ENCODE measurements at regions not wholly inside any gene's neighbourhood (a gene's known extent, or its start where the extent isn't known, plus 50 kb on each side); places are given as distances from the start of the nearest gene placed in this dataset.
"Not testable (repeated sequence)": the region's sequence is repeated elsewhere in the genome, so short reads cannot be mapped to it uniquely, and the experiment has no call there.

DNA sequence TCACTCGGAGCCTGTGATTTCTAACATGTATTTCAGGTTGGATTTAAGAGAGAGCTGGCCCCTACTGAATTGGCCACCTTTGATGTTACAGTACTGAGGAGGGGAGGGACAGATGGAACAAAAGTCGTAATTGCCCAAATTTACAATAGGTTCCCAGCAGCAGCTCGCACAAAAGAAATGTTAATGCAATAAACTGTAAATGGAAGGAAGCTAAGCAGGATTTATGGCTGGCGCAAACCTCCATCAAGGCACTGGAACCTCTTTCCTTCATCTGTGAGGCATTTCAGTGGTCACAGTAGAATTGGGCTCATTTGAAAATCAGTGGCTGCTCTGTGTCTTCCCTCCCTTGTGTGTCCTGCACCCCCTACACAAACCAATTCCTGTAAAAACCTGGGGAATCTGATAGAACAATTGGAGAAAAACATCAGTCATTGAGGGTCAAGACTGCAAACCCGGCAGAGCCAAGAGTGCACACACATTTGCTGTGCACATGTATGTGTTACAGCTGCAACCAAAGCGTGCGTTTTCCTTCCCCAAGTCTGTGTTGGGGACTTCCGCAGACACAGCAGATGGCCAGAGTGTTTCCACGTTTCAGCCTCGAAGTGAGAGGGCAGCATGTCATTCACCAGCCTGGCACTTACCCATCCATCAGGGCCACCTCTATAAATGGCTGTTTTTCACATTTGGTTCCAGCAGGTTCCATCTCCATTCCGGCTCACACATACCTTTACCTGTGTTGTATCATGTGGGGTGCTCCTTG lies 192.8 kb downstream of the TM9SF2 start:
- DNase-seq: peak; percentile 43

DNA sequence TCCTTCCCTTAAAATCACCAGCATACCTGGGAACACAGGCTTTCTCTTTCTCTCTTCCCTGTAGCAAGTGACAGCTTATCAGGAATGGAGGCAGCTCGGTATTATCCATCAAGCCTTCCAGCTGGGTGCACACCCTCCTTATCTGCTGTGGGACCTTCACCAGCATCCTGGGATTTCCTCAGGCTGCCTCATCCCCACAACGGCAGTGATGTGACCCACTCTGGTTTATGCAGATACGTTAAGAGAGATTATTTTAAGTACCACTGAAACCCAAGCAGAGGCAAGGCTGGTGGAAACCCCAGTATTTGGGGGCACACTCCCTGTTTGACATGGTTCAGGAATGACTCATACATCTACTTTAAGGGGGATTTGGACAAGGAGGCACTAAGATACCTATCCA lies 192.1 kb downstream of the TM9SF2 start:
- no peak for DNase-seq

DNA sequence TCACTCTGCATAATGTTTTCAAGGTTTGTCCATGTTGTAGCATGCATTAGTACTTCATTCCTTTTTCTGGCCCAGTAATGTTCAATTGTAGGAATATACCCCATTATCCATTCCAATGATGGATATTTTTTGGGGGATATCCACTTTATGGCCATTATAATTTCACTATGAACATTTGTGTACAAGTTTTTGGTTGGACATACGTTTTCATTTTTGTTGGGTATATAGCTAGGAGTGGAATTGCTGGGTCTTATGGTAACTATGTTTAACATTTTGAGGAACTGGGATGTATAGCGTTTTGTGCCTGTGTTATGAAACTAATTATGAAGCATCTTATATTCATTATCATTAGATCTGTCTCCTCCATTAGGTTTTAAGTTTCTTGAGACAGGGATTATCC lies 191.6 kb downstream of the TM9SF2 start:
- no peak for DNase-seq

DNA sequence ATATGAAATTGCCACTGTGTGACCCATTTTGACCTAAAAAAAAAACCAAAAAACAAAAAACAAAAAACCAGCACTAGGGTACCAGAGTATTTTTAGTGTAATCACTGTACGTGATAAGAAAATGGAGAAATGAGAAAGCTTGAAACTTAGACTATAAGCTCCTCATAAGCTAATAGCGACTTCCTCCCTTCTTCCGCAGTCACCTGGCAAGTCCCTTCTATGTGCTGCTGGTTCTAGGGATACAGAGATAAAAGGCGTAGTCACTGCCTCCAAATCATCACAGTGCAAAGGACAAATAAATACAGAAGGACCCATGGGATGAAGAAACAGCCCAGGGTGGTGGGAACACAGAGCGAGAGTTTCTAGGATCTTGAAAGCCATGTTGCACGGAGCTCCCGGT lies 190.3 kb downstream of the TM9SF2 start:
- no peak for DNase-seq

DNA sequence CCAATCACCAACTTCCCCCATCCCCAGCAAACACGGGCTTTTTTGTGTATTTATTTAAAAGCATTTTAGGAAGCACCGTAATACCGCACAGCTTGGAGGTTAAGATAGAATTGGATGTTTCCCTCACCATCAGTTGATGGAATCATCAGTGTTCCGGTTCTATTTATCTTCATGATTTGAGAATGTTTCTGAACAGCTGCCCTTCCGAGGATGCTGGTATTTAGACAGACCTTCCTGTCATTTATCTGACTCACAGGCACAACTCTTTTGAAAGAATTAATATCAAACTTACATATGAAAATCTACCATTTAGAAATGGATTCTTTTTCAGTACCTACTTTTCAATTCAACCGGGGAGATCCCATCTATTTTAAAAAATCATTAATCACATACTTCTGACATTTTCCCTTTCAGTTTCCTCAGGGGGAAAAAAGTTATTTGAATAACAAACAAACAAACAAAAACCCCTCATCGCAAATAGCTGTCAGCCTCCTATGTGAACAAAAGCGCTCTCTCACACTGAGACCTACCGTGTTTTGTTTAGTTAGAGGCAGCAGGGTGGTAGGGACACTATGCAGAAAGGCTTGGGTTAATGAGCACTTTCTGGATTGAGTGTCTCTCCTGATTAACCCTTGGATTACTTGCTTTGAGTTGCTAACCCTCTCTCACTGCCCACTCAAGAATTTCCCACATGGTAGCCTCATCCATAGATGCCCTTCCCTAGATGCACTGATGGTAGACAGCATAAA lies 189.3 kb downstream of the TM9SF2 start:
- DNase-seq: no peak

DNA sequence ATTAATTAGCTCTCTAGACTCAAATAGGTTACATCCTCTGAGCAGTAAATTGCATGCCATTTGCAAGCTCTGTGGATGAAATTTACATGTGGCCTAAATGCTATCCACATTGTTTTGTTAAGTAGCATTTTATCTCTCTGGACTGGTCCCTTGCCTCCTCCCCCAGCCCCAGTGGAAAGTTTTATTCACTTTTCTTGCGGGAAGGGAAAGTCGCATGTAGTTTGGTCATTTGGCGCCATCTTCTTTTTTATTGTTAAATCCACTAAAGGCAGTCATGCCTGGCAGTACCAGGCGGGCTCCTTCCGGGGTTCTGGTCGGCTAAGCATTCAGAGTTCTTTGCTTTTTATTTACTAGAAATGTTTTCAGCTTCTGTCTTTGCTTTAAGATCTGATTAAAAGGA lies 188.7 kb downstream of the TM9SF2 start:
- DNase-seq: no peak

DNA sequence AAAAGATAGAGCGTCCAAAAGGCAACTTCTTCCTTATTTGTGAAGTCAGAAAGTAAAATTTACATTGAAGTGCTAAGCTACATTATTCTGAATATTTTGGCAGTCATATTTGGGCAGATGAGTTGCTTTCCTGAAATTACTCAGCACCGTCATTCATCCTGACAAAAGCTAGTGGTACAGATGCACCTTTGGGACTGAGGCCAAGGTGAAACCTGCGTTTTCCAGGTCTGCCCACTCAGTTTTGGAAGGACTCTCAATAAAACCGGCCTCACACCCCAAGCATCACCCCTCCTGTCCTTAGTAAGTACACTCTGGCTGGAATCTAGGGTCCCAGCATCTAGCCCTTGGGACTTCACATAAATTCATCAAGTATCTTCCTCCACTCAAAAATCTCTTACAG lies 187.5 kb downstream of the TM9SF2 start:
- peak; percentile 47 for DNase-seq

DNA sequence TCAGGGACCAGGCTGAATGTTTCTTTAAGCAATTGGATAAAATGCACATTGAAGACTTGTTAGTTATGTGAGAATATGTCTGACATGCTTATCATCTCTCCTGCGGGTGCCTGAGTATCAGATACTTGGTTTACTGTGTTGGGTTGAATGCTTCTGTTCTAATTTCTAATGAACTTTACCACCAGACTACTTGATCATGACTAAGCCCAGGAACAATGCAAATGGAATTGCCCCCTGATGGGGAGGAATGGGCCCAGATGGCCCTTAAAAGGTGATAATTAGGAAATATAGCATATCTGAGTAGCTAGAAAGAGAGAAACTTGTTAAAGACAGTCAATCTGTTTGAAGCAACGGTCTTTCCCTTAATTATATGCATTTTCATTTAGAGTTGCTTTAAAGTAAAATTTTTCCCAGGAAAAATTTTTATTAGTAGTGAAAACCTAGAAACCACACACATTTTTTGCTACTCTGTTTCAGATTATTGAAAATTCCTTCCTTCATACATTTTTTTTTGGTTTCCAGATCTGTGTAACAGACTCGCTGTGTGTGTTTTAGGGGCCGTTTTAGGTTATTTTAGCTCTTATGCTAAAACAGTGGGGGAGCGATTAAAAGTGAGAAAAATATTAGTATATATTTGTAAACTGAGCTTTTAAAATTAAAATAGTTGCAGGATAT lies 186.6 kb downstream of the TM9SF2 start:
- no peak for DNase-seq

DNA sequence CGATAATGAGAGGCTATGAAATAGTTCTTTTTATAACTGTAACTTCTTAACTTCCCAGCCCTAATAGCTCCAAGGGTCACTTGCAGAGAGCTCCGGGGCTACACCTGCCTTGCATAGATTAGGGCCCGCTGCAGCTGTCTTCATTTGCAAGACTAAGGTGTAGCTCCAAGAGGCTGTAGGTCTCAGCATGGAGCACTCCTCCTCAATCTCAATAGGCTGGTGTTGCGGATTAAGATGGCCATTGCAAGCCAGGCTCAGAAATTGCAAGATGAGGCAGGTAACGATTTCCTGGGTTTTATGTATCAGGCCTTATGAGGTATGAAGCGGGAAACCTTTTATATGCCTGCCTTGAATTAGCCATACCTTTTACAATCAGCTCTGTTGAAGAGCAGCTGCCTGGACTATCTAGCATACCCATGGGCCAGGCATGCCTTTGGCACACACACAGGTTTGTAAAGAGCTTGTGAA lies 185.7 kb downstream of the TM9SF2 start:
- DNase-seq: no peak

DNA sequence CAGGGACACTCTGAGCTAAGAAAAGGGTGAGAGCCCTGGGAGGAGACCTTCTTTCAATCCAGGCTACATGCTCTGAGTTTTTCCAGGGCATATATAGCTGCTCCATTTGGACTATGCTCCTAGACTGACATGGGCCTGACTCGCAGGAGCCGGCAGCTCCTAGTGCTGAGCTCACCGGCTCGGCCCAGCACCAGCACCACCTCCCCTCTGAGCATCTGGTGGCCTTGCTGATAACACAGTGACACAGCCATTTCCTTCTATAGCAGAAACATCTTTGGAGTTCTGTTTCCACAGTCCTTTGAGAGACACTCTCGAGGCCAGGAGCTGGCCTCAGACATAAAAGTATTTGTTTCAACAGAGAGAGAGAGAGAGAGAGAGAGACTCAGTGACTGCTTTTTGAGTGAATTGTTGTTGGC lies 184.9 kb downstream of the TM9SF2 start:
- peak; percentile 35 for DNase-seq

DNA sequence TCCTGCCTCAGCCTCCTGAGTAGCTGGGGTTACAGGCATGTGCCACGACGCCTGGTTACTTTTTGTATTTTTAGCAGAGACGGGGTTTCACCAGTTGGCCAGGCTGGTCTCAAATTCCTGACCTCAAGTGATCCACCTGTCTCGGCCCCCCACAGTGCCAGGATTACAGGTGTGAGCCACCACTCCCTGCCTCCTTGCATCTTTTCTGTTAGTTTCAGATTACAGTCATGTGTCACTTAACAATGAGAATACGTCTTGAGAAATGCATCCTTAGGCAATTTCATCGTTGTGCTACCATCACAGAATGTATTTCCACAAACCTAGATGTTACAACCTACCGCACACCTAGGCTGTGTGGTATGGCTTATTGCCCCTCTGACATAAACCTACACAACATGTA lies 180.4 kb downstream of the TM9SF2 start:
- no peak for DNase-seq

DNA sequence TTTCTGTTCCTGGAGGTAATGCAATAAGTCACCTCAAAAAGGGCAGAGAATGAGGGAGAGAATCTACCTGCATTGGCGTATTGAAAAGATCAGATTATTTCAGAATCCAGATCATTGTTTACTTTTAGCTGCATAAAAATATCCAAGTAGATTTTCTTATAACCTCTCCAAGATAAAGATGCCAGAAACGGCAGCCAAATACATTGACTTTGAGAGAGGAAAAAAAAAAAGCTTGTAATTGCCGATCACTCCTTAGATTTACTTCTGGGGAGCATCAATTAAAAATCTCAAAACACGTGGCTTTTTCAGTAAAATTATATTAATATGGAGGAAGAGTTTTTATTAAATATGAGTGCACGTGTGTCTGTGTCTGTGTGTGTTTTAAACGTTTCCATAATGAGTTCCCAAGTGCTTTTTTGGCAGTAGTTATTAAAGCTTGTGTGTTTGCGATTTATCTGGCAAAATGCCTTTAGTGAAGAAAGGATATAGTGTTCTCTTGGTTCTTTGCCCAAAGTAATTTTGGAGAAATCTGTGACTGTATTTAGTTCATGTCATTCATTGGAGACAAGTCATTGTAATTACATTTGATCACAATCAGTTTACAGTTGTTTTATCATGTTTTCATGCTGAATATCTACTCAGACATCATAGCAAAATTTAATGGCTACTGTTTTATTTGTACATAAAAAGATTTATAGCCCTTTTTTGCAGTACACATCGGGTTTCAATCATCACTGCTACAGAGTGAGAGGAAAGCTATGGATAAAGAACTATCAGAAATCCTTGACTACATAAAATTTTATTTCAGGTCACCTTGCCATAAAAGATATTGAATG lies 176.1 kb downstream of the TM9SF2 start:
- DNase-seq: peak; percentile 94

DNA sequence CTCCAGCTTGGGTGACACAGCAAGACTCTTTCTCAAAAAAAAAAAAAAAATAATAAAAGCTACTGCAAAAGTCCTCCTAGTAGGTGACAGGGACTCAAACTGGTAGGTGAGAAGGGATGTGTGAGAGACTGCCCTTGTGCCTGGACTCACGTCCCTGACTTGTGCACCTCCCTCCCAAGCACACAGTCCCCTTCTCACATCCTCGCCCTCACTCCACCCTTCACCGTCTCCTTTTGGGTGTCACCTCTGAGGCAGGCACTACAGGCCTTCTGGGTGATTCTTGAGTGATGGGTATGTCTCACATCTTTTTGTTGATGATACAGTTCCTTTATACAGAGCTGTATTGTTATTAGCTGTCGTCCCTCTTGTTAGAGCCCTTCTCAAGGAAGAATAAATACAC lies 170.5 kb downstream of the TM9SF2 start:
- no peak for DNase-seq

DNA sequence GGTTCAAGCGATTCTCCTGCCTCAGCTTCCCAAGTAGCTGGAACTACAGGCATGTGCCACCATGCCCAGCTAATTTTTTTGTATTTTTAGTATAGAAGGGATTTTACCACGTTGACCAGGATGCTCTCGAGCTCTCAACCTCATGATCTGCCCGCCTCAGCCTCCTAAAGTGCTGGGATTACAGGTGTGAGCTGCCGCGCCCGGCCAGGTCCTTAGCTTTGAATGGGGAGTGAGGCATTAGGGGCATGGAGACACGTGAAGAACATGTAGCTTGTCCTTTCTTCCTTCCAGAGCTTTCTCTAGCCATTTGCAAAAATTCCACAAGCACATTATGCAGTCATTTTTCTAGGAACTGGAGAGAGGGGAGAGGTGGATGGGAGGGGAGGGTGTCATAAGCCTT lies 167.8 kb downstream of the TM9SF2 start:
- not testable (repeated sequence) for DNase-seq

DNA sequence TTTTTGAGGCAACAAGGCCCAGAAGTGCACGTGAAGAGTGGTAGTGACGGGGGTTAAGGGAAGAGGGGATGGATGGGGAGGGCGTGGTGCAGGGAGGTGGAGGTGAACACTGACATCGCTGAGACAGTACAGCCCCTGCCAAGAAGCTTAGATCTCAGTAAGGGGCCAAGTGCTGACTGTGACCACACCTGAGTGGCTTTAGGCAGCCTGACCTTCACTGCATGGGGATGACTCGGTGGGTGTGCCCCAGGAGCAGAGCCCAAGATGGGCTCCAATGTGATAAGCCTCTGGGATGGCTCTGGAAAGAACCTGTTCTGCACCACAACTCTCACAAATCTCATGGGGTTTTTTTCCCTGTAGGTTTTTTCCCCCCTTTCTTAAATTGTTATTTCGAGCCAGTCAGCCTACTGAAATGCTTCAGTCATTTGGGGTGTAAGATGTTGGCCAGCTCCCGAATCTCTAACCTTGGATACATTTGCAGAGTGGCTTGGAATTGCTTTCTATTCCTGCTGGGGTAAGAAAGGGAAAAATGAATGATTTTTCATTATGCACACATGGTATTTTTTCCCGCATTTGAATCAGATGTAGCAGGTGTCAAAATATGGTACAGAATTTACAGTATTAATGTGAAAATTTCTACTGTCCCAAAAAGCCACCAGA lies 165.0 kb downstream of the TM9SF2 start:
- DNase-seq: no peak

DNA sequence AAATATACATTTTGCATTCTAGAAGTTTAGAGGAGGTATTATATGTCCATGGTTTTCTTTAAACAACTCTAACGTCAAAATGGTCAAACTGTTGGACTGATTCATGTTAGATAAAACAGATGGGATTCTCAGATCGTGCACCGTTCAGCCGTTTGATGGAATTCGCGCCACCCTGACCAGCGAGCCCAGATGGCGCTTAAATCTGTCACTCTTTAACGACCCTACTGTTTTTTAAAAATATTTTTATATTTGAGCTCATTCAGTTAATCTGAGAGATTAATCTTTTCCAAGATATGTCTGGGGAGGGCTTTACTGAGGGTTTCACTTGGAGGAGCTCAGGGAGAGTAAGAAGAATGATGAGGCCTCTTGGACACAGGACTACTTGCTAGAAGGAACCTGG lies 164.4 kb downstream of the TM9SF2 start:
- no peak for DNase-seq

DNA sequence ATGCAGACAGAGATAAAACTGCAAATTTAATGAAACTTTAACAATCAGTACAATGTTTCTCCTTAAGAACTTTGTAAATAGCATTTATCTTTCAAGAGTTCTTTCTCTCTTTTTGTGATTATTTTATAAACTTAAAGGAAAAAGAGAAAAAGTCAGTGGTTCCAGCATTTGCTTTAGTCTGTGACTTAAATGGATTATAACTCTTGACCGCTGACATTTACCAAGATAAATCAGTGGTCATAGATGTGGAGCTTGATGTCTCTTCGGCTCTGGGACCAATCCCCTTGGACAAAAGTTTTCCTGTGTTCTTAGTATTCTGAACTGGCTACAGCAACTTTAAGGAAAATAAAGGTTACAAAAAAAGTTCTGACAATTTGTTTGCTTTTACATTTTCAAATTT lies 162.6 kb downstream of the TM9SF2 start:
- DNase-seq: no peak

DNA sequence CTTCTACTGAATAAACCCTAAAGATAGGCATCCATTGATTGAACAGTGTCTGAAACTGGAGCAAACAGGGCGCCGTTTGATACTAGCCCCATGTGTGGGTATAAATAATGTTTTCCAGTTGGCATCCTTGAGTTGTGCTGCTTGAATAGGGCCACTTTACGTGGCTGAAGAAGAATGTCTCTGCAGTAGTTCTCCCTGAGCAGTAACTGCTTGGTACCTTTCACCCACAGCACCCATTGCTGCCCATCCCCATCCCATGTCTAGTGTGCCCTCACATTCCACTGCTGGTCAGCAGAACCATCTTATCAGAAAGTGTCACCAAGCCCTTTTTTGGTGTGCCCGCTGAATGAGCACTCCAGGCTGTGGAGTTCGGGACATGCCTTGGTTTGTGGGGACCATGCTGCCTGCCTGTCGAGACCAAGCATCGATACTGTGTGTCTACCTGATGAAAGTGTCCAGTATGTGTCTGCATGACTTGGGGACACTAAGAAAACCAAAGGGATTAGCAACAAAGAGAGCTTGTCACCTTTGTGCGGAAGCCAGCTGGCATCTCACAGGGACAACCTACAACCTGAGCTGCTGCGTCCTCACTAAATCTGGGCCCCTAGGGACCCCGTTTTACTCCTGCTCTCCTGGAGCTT lies 162.0 kb downstream of the TM9SF2 start:
- no peak for DNase-seq

DNA sequence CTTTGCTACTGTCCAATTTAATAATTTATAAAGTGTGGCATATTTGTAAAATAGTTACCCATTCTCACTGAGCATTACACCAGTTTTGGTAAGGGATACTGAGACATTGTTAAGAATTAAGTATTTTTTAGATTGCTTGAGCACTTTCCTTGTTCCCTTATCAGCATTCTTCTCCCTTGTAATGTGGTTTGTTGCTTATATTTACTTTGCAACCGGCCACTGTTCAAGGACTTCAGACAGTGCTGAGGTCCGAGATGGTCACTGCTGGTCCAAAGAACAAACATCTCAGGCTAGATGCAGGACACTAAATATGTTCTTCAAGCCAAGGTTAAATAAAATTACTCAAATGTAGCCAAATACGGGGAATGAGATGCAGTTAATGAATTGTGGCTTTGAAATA lies 161.4 kb downstream of the TM9SF2 start:
- DNase-seq: no peak

DNA sequence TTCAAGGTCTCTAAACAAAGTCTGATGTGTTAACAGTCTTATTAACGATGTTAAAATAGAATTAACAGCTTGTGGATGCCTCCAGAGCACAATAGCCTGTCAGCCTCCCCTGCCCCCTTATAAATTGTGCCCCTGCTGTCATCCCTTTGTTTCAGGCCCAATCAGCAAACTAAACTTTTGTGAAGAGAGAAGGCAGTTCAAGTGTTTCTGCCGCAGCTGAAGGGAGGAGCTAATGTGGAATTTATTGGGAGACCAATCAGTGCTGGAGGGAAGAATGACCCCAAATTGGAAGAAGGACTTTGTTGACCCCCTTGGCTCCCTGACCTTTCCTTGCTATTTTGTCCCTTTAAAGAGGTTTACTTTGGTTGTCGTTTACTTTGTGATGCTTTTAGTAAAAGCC lies 160.5 kb downstream of the TM9SF2 start:
- no peak for DNase-seq

DNA sequence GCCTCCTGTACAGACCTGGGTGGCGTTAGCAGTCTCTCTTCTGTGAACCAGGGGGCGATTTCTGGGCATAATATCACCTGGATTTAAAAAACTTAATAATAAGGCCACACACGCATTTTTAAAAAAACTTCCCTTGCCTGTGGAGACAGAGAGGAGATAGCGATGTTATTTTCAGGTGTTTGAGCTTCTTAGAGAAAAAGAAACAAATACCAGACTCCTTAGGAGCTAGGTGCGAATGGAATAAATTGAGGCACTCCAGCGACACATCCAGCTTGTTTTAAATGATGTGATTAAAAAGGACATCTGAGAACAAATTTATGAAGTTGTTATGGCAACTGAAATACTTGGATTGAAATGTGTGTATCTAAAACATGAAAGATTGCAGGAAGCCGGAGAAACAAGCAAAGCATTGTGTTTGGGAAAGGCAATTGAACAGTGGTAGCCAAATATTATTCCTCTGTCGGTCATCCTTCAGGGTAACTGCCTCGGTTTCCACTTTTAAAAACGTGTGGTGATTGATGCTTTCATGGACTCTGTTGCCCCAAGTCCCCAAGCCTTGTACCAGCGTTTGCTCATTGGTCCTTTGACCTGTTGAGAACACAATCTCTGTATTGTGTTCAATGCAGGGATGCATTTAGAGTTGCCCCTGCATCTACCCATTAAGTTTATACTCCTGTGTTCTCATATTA lies 158.7 kb downstream of the TM9SF2 start:
- no peak for DNase-seq

Data from NCI-H1694 (cell line).